Activated CD4-positive, alpha-beta memory T cell treated with anti-CD3 and anti-CD28 coated beads, Interleukin-2, amount 10 ng/mL, durations not matched to agents 7 days and 5 days (primary cell): ENCODE measurements at regions not wholly inside any gene's neighbourhood (a gene's known extent, or its start where the extent isn't known, plus 50 kb on each side); places are given as distances from the start of the nearest gene placed in this dataset.

Source experiments
- CTCF ChIA-PET: fragments of 350-600 bp; sonication (Branson Sonifier 250); formaldehyde crosslinking; loops from one replicate; lab custom pipeline; 2021; ENCODE audit warnings: antibody characterized with exemption, inconsistent platforms; lab: Charles Lee
- POLR2A ChIA-PET: fragments of 350-600 bp; sonication (Branson Sonifier 250); formaldehyde crosslinking; loops from one replicate; lab custom pipeline; 2021; ENCODE audit warnings: antibody characterized with exemption; lab: Charles Lee
- DNase-seq: peaks from one replicate; pipeline ENCODE4 v3.0.0-alpha.2; 2020
- H3K27ac Mint-ChIP-seq: one replicate; pipeline ENCODE4 v1.8.0; 2021; ENCODE audit warnings: mild to moderate bottlenecking, mixed read lengths
- H3K27me3 Mint-ChIP-seq: one replicate; pipeline ENCODE4 v1.8.0; 2021; ENCODE audit warnings: mixed read lengths
- H3K36me3 Mint-ChIP-seq: one replicate; pipeline ENCODE4 v1.8.0; 2021; ENCODE audit warnings: low read depth, mixed read lengths
- H3K4me1 Mint-ChIP-seq: one replicate; pipeline ENCODE4 v1.8.0; 2021; ENCODE audit warnings: mixed read lengths
- H3K4me3 Mint-ChIP-seq: one replicate; pipeline ENCODE4 v1.8.0; 2021; ENCODE audit warnings: mild to moderate bottlenecking, mixed read lengths
- H3K9me3 Mint-ChIP-seq: one replicate; pipeline ENCODE4 v1.8.0; 2021; ENCODE audit warnings: mixed read lengths

DNA sequence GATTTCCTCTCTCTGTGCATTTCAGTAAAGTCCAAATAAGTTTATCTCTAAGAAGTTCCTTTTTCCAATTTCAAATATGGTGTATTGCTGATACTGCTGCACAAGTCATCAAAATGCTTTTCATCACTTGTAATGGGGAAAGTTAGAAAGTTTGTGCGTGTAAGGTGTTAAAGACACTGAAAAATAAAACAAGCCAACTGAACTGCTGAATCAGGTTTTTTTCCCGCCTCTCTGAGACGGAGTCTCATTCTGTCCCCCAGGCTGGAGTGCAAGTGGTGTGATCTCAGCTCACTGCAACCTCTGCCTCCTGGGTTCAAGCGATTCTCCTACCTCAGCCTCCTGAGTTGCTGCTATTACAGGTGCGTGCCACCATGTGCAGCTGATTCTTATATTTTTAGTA is 400.9 kb downstream of the LRRC70 start:
- POLR2A ChIA-PET: no interaction called here

GRCh38 chr5:62977661-62978060 is 399.0 kb downstream of the LRRC70 start:
- no peak for DNase-seq
- Mint-ChIP-seq H3K36me3 (no peaks in the 10 kb centered on the region), H3K4me3 (no peak overlapping the region), H3K27me3 (no peaks in the 10 kb centered on the region), H3K4me1 (no peaks in the 10 kb centered on the region), H3K9me3 (no peaks in the 10 kb centered on the region), H3K27ac (no peak overlapping the region)
- POLR2A ChIA-PET: no interaction called here
- CTCF ChIA-PET: no interaction called here

More for the DNA sequence above, 400.9 kb downstream of the LRRC70 start:
- H3K9me3 Mint-ChIP-seq: no peaks in the 10 kb centered on the region
- no peak overlapping the region for H3K27ac Mint-ChIP-seq
- no peaks in the 10 kb centered on the region for H3K4me1 Mint-ChIP-seq
- DNase-seq: no peak
- H3K36me3 Mint-ChIP-seq: no peaks in the 10 kb centered on the region
- no peaks in the 10 kb centered on the region for H3K27me3 Mint-ChIP-seq
- H3K4me3 Mint-ChIP-seq: no peak overlapping the region
- CTCF ChIA-PET: no interaction called here

- H3K9me3 Mint-ChIP-seq: no peaks in the 10 kb centered on the region
- no peaks in the 10 kb centered on the region for H3K36me3 Mint-ChIP-seq
- H3K4me1 Mint-ChIP-seq: no peaks in the 10 kb centered on the region
- no peaks in the 10 kb centered on the region for H3K27me3 Mint-ChIP-seq
- H3K4me3 Mint-ChIP-seq: no peak overlapping the region
- H3K27ac Mint-ChIP-seq: no peak overlapping the region
- no peak for DNase-seq
- ChIA-PET CTCF (no interaction called here), POLR2A (no interaction called here)
Measured at GRCh38 chr5:62974623-62975022, 396.0 kb downstream of the LRRC70 start.

DNA sequence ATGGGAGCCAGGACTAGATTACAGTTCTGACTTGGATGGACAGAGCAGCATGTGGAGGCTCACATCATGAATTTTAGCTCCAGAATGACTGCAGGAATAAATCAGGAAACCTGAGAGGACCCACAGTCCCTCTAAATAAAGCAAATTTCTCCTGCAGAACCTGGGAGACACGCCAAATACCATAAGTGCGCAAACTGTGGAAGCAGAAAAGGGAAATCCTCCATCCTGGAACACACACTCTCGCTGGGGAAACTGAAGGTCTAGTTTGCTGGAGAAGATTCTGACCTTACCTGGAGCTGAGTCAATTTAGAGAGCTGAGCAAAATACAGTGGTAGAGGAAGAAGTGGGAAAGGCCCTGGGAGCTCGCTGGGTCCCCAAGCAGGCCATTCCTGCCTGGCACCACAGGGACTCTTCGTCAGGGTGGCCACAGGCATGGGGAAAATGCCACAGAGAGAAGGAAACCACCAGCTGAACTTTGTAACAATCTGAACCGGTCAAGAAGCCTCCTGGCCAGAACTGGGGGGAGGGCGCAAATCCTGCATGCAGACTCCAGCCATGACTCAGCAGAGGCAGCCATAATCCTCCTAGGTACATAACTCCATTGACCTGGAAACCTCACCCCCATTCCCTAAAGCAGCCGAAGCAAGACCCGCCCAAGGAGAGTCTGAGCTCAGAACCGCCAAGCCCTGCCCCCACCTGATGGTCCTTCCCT is 390.9 kb downstream of the LRRC70 start:
- Mint-ChIP-seq H3K36me3 (no peaks in the 10 kb centered on the region), H3K4me3 (no peak overlapping the region), H3K27me3 (no peaks in the 10 kb centered on the region), H3K4me1 (no peaks in the 10 kb centered on the region), H3K27ac (no peak overlapping the region), H3K9me3 (peaks cover 11% of the 10 kb centered on the region)
- ChIA-PET CTCF (no interaction called here), POLR2A (no interaction called here)
- no peak for DNase-seq

- POLR2A ChIA-PET: no interaction called here
- CTCF ChIA-PET: no interaction called here
- no peaks in the 10 kb centered on the region for H3K36me3 Mint-ChIP-seq
- DNase-seq: no peak
- H3K27ac Mint-ChIP-seq: no peak overlapping the region
- no peaks in the 10 kb centered on the region for H3K4me1 Mint-ChIP-seq
- H3K4me3 Mint-ChIP-seq: no peak overlapping the region
- H3K9me3 Mint-ChIP-seq: peaks cover 33% of the 10 kb centered on the region
- H3K27me3 Mint-ChIP-seq: no peaks in the 10 kb centered on the region
Measured at GRCh38 chr5:62964428-62964827, 385.8 kb downstream of the LRRC70 start.

DNA sequence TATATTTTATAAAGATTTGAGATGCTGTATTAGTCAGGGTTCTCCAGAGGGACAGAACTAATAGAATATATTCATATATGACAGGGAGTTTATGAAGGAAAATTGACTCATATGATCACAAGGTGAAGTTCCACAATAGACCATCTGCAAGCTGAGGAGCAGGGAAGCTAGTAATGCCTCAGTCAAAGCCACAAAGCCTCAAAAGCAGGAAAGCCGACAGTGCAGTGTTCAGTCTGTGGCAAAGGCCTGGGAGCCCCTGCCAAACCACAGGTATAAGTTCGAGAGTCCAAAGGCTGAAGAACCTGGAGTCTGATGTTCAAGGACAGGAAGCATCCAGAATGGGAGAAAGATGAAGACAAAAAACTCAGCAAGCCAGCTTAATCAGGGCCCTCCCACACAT is 382.2 kb downstream of the LRRC70 start:
- Mint-ChIP-seq H3K27ac (no peak overlapping the region), H3K27me3 (no peaks in the 10 kb centered on the region), H3K4me1 (no peaks in the 10 kb centered on the region), H3K9me3 (peaks cover 29% of the 10 kb centered on the region), H3K36me3 (no peaks in the 10 kb centered on the region), H3K4me3 (no peak overlapping the region)
- no peak for DNase-seq
- POLR2A ChIA-PET: no interaction called here
- CTCF ChIA-PET: no interaction called here

DNA sequence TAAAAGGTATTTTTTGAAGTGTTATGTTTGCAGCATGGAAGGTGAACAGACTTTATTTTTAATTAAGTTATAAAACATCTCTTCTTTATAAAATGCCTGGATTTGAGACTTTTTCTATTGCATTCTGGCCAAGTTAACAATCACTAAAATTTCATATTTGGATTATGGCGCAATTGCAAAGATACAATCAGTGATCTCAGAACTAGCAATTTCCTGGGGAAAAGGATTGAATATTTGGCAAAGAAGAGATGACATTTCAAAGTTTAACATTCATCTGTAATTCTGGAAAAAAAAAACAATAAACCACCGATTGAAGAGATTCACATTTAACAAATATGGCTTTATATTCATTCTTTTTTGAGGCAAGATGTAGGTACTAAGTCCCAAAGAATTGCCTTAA is 378.0 kb downstream of the LRRC70 start:
- ChIA-PET POLR2A (no interaction called here), CTCF (no interaction called here)
- Mint-ChIP-seq H3K4me1 (no peaks in the 10 kb centered on the region), H3K27me3 (no peaks in the 10 kb centered on the region), H3K9me3 (no peaks in the 10 kb centered on the region), H3K27ac (no peak overlapping the region), H3K36me3 (no peaks in the 10 kb centered on the region), H3K4me3 (no peak overlapping the region)
- no peak for DNase-seq

GRCh38 chr5:62954578-62954977 is 376.0 kb downstream of the LRRC70 start:
- ChIA-PET CTCF (no interaction called here), POLR2A (no interaction called here)
- no peak overlapping the region for H3K27ac Mint-ChIP-seq
- no peaks in the 10 kb centered on the region for H3K27me3 Mint-ChIP-seq
- DNase-seq: no peak
- H3K4me3 Mint-ChIP-seq: no peak overlapping the region
- H3K4me1 Mint-ChIP-seq: no peaks in the 10 kb centered on the region
- no peaks in the 10 kb centered on the region for H3K36me3 Mint-ChIP-seq
- no peaks in the 10 kb centered on the region for H3K9me3 Mint-ChIP-seq

DNA sequence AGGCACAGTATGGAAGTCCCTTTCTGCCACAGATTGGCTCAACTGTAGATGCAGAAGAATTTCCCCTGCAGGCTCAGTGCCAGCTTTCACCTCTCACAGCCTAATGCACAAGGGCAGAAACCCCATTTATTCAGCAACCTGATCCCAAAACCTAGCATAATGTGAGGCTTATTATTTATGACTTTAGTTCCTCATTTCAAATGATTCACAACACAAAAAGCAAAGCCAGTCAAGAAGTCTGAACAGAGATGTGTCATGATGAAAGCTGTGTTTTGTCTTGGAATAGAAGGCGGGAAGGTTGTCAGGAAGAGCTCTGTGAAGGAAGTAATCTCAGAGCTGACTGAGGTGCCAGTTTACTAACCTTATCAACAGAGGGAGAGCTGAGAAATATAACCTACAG is 369.7 kb downstream of the LRRC70 start:
- POLR2A ChIA-PET: no interaction called here
- Mint-ChIP-seq H3K9me3 (no peaks in the 10 kb centered on the region), H3K27ac (no peak overlapping the region), H3K4me1 (no peaks in the 10 kb centered on the region), H3K36me3 (no peaks in the 10 kb centered on the region), H3K4me3 (no peak overlapping the region), H3K27me3 (no peaks in the 10 kb centered on the region)
- CTCF ChIA-PET: no interaction called here
- no peak for DNase-seq

GRCh38 chr5:62942384-62942783 is 363.8 kb downstream of the LRRC70 start:
- ChIA-PET CTCF (no interaction called here), POLR2A (no interaction called here)
- H3K27me3 Mint-ChIP-seq: no peaks in the 10 kb centered on the region
- H3K4me3 Mint-ChIP-seq: no peak overlapping the region
- no peaks in the 10 kb centered on the region for H3K4me1 Mint-ChIP-seq
- no peaks in the 10 kb centered on the region for H3K9me3 Mint-ChIP-seq
- H3K36me3 Mint-ChIP-seq: no peaks in the 10 kb centered on the region
- H3K27ac Mint-ChIP-seq: no peak overlapping the region
- no peak for DNase-seq

DNA sequence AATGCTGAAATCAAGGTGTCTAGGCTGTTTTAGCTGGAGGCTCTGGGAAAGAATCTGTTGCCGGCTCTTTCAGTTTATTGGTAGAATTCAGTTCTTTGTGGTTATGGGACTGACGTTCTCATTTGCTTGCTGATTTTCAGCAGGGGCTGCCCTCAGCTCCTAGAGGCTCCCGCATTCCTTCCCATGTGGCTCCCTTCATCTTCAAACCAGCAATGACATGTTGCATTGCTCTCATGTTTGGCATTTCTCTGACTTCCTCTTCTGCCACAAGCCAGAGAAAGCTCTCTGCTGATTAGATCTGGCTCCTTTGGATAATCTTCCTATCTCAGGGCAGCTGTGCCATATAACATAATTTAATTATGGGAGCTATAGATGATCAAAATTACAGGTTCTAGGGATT is 360.3 kb downstream of the LRRC70 start:
- Mint-ChIP-seq H3K36me3 (no peaks in the 10 kb centered on the region), H3K9me3 (no peaks in the 10 kb centered on the region), H3K4me1 (no peaks in the 10 kb centered on the region), H3K27ac (no peak overlapping the region), H3K4me3 (no peak overlapping the region), H3K27me3 (no peaks in the 10 kb centered on the region)
- CTCF ChIA-PET: no interaction called here
- POLR2A ChIA-PET: no interaction called here
- no peak for DNase-seq

DNA sequence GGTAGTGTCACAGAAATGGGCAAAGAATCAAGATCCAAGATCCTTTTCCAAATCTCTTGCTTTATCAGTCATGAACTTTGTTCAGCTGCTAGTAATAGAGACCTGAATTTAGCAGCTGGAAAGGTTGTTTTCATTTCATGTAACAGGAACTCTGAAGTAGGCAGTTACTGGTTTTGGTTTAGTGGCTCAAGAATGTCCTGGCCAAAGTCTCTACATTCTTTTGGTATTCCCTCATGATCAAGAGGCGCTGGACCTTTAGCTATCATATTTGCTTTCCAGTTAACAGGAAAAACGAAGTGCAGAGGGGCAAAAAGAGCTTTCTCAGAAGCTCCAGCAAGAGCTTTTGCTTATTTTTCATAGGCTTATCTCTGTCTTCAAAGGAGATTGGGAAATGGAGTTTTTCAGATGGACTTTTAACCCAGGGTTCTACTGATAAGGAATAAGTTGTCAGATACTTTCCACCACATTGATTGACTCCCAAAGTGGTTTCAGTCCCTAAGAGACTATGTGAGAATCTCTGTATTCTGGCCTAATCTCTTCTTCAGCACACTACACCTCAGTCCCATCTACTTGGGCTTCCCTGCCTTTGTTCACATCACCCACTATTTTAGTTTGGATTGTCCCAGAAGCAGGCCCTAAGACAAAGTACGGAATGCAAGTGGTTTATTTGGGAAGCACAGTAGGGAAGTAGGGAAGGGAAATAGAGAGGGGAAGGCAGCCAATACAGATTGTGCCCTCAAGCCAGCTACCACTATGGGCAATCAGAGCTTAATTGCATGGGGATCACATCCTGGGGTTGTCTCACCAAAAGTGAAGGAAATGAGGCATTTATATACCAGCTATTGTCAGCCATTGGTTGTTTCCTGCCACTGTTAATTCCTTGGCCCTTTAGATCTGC is 359.3 kb downstream of the LRRC70 start:
- H3K36me3 Mint-ChIP-seq: no peaks in the 10 kb centered on the region
- ChIA-PET CTCF (no interaction called here), POLR2A (no interaction called here)
- H3K27ac Mint-ChIP-seq: no peak overlapping the region
- no peaks in the 10 kb centered on the region for H3K27me3 Mint-ChIP-seq
- no peaks in the 10 kb centered on the region for H3K9me3 Mint-ChIP-seq
- H3K4me1 Mint-ChIP-seq: no peaks in the 10 kb centered on the region
- no peak overlapping the region for H3K4me3 Mint-ChIP-seq
- DNase-seq: no peak

DNA sequence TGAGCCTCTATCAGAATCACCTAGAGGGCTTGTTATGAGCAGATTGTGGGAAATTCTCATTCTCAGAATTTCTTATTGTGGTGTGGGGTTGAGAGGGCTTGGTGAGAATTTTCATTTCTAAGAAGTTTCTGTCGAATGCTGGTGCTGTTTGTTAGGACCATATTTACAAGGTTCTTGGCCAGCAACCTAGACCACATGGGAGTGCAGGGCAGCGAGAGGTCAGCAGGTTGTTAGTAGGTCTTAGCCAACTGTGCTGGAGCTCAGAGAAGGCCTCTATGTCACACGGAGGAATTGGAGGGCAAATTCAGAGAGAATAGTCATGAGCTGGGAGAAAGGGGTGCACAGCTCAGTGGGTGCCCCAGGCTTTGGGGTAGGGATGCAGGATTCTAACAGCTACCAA is 357.0 kb downstream of the LRRC70 start:
- Mint-ChIP-seq H3K27me3 (no peaks in the 10 kb centered on the region), H3K9me3 (no peaks in the 10 kb centered on the region), H3K4me3 (no peak overlapping the region), H3K27ac (no peak overlapping the region), H3K4me1 (no peaks in the 10 kb centered on the region), H3K36me3 (no peaks in the 10 kb centered on the region)
- ChIA-PET POLR2A (no interaction called here), CTCF (no interaction called here)
- no peak for DNase-seq

GRCh38 chr5:62934319-62934718 is 355.7 kb downstream of the LRRC70 start:
- no peaks in the 10 kb centered on the region for H3K9me3 Mint-ChIP-seq

More at GRCh38 chr5:62934319-62934718, 355.7 kb downstream of the LRRC70 start:
- ChIA-PET POLR2A (no interaction called here), CTCF (no interaction called here)
- H3K36me3 Mint-ChIP-seq: no peaks in the 10 kb centered on the region
- no peaks in the 10 kb centered on the region for H3K27me3 Mint-ChIP-seq
- no peak for DNase-seq
- H3K4me3 Mint-ChIP-seq: no peak overlapping the region
- H3K4me1 Mint-ChIP-seq: no peaks in the 10 kb centered on the region
- H3K27ac Mint-ChIP-seq: no peak overlapping the region
